ENCODE measurements at regions not wholly inside any gene's neighbourhood (a gene's known extent, or its start where the extent isn't known, plus 50 kb on each side); places are given as distances from the start of the nearest gene placed in this dataset.

DNA sequence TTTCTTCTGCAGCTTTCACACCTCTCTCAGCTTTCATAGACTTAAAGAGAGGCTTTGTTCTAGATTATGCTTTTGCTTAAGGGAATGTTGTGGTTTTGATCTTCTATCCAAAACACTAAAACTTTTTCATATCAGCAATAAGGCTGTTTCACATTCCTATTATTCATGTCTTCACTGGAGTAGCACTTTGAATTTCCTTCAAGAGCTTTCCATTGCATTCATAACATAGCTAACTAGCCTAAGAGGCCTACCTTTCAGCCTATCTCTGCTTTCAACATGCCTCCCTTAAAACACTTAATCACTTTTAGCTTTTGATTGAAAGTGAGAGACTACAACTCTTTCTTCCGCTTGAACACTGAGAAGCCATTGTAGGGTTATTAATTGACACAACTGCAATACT, 1117.0 kb upstream of the PHF14 start:
- DNase-seq = no peak

DNA sequence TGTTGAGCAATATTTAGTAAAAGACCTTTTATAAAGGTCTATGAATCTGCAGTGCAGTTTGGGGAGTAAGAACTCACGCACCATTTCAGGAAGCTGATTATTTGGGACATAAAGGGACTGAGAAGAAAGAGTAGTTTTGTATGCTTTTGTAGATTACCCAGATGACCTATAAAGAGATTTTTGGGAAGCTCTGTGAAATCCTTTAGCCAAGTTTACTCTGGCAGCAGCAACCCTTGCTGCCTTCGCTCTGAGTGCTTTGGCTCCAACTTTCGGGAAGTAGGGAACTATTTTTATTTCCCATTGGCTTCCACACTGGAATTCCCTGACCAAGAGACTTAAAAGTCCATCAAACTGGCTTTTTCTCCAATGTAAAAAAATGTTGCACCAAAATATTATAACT, 1110.1 kb upstream of the PHF14 start:
- DNase-seq = no peak

DNA sequence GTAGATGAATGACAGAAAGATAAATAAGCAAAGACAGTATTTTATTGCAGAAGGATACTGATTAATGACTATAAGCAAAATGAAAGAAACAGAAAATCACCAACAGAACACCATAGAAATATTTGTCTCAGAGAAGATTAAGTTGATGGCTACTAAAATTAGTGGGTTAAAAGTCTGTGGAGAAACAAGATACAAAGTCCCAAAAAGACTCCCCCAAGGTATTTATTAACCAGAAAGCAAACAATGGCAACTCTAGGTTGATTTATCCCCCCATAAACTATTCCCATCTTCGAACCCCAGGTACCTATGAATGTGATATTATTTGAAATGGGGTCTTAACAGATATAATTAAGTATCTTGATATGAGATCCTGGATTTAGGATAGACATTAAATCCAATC, 1104.5 kb upstream of the PHF14 start:
- no peak for DNase-seq

DNA sequence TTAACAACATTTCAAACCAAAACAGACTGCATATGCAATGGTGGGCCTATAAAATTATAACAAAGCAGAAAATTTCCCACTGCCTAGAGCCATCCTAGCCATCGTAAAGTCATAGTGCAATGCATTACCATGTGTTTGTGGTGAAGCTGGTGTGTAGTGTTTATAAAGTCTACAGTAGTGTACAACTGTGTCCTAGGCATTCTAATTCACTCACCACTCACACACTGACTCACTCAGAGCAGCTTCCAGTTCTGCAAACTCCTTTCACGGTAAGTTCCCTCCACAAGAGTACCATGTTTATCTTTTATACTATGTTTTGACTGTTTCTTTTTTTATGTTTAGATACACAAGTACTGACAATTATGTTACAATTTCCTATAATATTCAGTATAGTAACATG, 1104.1 kb upstream of the PHF14 start:
- no peak for DNase-seq

DNA sequence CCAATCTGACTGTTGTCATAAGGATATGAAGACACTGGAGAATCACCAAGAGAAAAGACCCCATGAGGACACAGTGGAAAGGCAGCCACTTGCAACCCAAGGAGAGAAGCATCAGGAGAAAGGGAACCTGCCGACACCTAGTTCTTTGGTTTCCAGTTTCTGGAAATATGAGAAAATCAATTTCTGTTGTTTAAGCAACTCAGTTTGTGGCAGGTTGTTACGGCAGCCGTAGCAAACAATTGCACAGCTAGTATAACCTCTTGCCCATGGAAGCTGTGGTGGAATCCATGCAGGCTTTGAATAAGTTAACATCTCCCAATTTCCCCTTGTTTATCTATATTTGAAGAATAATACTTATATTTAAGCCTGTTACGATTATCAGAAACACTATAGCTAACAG, 1103.0 kb upstream of the PHF14 start:
- no peak for DNase-seq

DNA sequence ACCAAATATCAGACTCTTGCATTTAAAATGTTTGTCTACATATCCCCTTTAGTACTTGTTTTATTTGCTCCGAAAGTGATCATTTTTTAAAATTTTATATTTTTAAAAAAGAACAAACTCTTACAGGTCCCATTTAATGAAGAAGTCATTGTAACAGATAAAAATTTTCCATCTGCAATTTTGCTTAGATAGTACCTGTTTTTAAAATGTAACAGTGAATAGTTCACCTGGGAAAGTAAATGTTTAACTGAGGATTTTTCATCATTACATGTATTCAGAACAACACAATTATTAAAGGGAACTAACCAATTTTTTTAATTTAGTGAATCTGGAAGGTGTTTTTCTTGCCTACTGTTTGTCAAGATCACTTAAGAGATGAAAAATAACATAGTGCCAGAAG, 1099.5 kb upstream of the PHF14 start:
- DNase-seq = no peak

DNA sequence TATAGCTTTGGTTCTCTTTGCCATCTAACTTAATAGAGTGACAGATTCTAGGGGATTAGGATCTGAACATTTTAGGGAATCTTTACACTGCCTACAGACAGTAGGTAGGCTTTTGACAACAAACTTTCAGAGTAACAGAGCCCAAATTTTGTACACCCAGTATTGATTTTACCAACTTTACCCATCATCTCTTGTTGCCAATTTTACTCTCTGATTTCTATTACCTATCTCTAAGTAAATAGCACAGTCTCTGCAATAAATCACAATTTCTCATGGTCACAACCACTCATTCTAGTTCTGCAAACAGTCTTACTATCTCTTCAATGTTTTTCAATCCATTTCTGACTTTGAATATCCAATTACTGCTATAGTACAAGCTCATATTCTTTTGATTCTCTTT, 1097.6 kb upstream of the PHF14 start:
- no peak for DNase-seq

DNA sequence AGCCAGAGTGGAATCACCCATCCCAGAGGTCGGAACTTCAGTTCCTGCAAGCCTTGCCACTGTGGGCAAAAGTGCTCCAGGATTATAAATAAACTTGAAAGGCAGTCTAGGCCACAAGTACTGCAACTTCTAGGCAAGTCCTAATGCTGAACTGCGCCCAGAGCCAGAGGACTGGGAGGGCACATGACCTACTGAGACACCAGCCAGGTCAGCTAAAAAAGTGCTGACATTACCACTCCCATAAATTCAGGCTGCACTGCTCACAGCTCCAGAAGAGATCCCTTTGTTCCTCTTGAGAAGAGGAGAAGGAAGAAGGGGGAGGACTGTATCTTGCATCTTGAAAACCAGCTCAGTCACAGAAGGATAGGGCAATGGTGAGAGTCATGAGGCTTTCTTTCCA, 1084.1 kb upstream of the PHF14 start:
- DNase-seq = no peak

DNA sequence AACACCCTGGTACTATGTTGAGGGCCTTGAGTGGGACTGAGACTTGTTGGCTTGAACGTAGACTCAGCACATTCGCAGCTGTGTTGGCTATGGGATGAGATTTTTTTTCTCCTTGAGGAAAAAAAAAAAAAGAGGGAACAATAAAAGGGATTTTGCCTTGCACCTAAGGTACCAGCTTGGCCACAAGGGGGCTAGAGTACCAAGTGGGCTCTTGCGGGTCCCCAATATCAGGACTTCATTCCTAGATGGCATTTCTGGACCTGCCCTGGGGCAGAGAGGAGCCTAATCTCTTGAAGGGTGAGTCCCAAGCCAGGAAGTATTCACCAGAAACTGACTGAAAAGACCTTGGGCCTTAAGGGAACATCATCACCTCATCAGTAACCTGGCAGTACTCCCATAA, 1083.6 kb upstream of the PHF14 start:
- no peak for DNase-seq

DNA sequence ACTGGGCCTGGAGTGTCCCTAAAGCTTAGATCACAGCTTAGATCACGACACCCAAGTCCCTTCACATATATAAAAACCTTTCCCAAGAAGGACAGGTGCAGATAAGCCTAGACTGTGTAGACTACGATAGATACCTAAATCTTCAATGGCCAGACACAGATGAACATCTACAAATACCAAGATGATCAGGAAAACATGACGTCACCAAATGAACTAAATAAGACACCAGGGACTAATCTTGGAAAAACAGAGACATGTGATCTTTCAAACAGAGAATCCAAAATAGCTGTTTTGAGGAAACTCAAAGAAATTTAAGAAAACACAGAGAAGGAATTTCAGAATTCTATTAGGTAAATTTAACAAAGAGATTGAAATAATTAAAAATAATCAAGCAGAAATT, 1082.6 kb upstream of the PHF14 start:
- no peak for DNase-seq

DNA sequence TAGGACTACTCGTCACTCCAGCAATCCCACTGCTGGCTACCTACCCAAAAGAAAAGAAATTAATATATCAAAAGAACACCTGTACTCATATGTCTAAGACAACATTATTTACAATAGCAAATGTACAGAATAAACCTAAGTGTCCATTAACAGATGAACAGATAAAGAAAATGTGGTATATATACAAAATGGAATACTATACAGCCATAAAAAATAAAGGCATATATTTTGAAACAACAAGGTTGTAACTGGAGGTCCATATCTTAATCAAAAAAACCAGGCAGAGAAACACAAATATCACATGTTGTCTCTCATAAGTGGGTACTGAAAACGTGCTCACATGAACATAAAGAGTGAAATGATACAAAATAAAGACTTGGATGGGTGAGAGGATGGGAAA, 1073.3 kb upstream of the PHF14 start:
- no peak for DNase-seq

DNA sequence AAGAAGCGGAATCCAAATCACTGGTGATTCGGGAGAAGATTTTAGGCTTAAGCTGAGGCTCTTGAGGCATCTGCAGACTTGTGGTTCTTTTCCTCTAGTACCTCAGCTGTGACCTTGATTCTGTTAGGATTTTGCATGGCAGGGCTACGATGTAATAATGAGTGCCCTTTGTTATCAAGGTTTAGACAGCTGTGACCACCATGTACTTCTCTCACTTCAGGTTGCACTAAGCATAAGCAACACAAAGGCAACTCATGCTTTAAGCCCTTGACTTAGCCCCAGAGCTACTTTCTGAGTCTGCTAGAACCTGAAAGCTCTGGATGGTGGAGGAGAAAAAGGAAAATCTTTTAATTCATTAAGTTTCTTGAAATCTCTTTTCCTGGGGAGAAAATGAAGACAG, 1052.3 kb upstream of the PHF14 start:
- DNase-seq = no peak

DNA sequence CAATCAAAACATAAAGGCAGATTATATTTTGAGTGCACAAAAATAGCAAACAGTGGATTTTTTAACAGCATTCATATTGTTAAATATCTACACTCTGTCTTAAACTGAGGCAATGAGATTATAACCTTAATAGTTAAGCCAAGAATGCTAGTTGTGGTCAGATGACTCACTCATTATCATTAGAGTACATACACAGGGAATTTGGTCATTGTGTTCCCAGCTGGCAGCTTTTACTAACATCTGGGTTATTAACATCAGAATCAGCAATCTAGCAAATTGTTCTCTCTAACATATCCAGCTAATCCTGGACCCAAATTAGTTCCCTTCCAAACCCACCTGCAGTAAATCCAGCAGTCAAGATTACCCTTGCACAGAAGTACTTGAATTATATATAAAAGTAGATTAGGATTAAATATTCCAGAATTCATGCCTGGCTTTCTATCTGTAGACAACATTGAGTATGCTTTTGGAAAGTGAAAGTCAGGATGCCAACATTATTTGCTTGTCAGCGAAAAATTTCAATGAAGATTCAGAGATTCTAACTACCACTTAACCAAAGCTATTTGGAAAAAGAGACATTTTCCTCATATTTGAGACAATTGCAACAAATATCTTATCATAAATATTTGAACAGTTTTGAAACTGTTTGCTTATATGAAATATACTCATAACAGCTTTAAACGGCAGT, 1035.6 kb upstream of the PHF14 start:
- no peak for DNase-seq

DNA sequence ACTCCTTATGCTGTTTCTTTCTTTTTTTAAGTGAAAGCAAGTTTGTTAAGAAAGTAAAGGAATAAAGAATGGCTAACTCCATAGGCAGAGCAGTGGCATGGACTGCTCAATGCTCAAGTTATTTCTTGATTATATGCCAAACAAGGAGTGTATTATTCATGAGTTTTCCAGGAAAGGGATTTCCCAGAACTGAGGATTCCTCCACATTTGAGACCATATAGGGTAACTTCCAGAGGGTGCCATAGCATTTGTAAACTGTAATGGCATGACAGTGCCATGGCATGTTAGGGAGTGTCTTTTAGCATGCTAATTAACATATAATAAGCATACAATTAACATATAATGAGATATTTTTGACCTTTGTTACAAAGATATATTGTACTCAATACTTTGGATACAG, 1034.5 kb upstream of the PHF14 start:
- DNase-seq = no peak

DNA sequence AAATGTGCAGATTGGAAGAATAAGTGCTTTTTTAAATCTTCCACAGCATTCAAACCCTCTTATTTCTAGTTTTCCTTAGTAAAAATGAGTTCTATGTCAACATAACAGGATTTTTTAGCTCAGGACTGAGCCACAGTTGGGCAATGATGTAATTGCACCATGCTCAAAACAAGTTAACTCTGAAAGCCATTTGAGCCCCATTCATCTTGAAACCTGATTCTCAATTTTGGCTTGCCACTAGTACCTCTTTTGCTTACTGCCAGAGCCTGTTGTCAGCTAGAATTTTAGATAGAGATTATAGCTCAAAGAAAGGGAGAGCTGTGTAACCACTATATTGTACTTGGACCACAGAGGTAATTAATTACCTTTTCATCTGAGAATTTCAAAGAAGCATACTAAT, 1028.5 kb upstream of the PHF14 start:
- DNase-seq = no peak

DNA sequence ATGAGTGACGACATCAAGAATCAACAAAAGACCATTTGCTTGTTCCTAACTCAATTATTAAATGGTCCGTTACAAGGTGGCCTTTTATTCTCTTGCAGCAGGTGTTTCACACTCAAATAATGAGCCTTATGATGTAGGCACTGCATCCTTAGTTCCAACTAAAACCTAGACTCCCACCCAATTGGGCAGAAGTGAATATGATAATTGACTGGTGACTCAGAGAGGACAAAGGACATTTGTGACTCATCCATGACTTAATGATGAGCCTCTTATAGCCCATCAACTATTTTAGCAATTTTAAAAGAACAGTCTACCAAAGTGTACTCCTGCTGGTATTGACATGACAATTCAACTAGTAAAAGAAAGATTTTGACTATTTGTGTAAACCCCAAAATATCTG, 1027.8 kb upstream of the PHF14 start:
- no peak for DNase-seq

DNA sequence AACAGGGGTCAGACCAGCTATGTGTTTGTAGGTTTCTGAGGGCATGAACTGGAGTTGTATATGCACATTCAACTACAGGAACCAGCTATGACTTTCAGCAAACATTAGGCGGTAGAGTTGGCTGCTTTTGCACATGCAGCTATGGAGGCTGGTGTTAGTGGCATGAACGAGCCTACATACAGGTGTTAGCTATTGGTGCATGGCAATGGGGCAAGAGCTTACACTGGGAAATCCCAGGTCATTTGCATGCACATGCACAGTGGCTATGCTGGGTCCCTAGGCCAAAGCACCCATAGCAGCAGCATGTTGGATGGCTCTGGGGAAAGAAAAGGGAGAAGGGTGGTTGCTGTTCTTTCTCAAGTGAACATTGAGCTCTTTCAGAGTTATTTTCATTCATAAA, 1018.5 kb upstream of the PHF14 start:
- DNase-seq = no peak

DNA sequence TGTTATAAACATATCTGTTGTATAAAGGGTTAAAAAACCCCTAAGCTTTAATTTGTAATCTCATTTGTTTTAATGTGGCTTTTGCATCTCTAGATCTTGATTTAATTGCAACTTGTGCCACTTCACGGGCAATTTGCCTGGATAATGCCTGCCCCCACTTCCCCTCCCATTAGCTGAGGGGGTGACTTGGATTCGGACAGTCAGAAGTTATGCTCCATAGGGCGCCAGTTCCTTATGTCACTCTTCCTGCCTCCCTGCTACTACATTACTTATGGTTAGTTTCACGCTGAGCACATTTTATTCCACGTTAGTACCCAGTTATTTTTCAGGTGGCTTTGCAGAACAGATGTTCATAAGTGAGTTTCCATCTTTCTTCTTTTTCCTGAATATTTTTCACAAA, 1015.2 kb upstream of the PHF14 start:
- DNase-seq = peak; percentile 54

DNA sequence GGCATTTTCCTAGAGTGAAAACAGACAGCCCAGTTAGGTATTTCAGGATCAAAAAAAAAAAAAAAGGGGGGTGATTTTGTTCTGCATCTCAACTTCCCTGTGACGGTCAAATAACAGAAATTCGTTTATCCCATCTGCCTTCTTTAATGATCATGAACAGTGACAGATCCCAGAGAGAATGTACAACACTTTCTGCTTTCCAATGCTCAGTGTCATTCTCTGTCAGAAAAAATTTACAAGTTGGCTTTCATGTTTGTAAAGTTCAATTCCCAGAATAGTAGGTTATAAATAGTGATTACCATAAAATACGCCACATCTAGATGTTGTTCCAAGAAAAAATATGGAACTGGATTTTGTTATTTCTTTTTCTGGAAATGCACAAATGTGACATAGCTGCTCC, 1013.2 kb upstream of the PHF14 start:
- no peak for DNase-seq

DNA sequence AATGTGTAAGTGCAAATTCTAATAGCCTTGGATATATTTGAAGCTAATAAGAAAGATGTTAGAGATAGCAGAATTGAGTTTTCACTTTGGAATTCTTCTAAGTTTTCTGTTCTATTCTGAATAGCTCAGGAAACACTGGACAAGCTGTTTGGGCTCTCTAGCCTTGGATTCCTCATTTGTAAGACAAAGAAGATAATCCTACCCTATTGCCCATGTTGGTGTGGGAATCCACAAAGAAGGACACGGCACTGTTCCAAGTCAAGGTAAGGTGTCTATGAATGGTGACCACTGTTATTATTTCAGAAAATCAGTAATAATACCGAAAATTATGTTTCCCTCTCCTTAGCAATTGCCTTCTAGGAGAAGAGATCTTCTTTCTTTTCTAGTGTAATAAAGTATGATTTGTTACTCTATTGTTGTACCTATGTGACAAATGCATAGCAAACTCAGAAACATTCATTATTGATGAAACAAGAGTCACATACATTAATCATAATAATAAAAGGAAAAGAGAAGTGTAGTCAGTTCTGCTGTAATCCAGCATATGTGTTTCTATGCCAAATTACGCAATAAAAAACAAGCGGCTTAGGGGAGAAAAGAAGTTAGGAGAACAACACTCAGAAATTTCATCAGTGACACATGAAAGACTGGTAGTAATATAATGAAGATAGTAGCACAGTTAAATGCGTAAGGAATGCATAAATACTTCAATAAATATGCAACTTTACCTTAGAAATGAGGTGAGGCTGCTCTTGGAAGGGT, 1012.3 kb upstream of the PHF14 start:
- no peak for DNase-seq

DNA sequence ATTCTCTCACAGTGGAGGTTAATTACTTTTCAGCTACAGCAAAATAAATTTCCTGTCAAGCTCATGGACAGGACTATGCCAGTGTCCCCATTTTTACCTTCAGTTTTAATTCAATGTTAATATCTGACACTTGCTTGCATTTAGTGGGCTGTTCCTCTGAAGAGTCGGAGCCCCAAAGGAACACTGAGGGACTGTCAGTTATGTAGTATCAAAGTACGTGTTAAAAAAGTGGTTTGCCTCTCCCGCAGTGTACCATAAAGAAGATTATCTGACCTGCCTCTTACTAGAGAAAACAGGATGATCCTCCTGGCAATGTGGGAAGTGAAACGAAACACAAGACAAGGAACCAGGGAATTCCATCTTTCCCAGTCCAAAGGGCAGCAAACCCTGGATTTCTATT, 1010.9 kb upstream of the PHF14 start:
- DNase-seq = peak; percentile 52

DNA sequence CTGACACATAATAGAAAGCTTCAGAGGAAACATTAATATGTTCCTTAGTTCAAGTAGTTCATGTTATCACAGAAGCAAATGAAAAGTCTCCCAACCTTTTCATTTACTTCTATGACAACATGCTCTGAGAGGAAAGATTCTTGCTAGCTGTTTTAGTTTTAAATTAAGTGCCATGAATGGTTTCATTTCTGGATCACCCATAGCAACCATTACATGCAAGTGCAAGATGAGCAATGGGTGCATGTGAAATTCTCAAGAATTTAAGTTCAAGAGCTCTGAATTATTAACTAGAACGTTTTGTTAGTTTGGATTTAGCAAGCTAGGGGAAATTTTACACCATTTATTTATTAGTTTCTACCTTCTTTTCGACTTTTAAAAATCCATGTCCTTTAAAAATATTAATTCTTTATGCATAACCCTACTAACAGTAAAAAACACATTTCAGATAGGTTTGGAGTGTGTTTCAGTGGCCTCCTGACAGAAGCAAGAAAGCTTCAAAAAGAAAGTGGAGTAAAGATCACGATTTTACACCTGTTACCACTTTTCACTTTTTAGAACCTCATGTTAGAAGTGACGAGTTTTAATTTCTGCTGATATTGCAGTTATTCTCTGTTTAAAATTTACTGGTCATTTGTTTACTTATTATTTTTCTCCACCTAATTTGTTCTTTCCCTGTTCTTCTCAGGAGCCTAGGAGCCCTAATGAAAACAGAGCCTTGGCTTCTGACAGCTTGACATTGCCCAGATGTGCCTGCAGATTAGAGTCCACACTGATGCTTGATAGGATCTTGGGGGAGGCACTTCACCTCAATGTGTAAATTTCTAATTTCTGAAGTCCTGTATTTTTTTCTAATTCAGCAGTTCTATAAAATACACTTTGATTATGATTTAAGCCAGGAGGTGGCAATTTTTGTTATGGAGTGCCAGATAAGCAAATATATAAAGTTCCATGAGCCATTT, 995.3 kb upstream of the PHF14 start:
- DNase-seq = no peak
